ENCODE measurements at regions not wholly inside any gene's neighbourhood (a gene's known extent, or its start where the extent isn't known, plus 50 kb on each side); places are given as distances from the start of the nearest gene placed in this dataset.
A peak's percentile ranks its signal among the peaks of the same experiment; 100 is the strongest.

DNA sequence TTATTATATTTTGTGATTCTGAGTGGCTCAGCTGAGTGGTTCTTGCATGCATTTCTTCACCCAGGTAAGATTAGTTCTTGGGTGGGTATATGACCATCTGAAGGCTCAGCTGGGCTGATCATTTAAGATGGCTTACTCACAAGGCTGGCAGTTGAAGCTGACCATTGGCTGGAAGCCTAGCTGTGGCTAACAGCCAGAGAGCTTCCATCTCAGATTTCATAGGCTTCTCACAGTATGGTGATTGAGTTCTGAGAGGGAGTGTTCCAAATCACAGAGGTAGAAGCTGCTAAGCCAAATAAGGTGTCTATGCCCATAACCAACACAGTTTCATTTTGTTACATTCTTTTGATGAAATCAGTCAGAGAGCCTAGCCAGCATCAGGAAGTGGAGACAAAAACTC lies 117.4 kb upstream of the RPRM start:
- peaks cover 21% of the 10 kb centered on the region for H3K9me3 Mint-ChIP-seq
- H3K27ac Mint-ChIP-seq: no peak overlapping the region
- TF ChIP-seq, protein P1, sequence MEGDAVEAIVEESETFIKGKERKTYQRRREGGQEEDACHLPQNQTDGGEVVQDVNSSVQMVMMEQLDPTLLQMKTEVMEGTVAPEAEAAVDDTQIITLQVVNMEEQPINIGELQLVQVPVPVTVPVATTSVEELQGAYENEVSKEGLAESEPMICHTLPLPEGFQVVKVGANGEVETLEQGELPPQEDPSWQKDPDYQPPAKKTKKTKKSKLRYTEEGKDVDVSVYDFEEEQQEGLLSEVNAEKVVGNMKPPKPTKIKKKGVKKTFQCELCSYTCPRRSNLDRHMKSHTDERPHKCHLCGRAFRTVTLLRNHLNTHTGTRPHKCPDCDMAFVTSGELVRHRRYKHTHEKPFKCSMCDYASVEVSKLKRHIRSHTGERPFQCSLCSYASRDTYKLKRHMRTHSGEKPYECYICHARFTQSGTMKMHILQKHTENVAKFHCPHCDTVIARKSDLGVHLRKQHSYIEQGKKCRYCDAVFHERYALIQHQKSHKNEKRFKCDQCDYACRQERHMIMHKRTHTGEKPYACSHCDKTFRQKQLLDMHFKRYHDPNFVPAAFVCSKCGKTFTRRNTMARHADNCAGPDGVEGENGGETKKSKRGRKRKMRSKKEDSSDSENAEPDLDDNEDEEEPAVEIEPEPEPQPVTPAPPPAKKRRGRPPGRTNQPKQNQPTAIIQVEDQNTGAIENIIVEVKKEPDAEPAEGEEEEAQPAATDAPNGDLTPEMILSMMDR (IDR thresholded peaks at IDR 0.05): no peak
- DNase-seq: no peak
- H3K36me3 Mint-ChIP-seq (ENCODE audit: low read depth): no peaks in the 10 kb centered on the region
- H3K4me3 Mint-ChIP-seq: no peak overlapping the region
- no peaks in the 10 kb centered on the region for H3K27me3 Mint-ChIP-seq (ENCODE audit: low read depth, poor library complexity)
- H3K4me1 Mint-ChIP-seq: peaks cover 8% of the 10 kb centered on the region

DNA sequence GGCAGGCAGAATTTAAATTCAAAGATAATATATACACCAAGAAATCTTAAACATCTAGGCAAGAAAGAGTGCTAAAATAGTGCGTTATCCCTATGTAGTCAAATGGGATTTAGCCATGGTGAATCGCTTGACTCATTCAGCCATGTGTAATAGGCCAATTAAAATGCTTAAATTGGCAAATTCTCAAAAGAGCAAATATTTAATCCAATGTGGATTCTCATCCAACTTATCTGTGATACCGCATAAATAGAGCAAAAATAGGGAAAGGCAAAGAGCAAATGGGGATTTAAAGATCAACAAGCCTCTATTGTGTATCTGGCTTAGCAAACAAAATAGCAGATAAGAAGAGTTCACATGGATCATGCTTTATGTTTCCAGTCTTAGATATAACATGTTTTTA lies 123.2 kb upstream of the RPRM start:
- Mint-ChIP-seq H3K27ac (no peak overlapping the region), H3K36me3 (ENCODE audit: low read depth) (no peaks in the 10 kb centered on the region), H3K4me3 (no peak overlapping the region), H3K4me1 (no peaks in the 10 kb centered on the region), H3K9me3 (no peaks in the 10 kb centered on the region), H3K27me3 (ENCODE audit: low read depth, poor library complexity) (no peaks in the 10 kb centered on the region)
- TF ChIP-seq, protein P1 (IDR thresholded peaks at IDR 0.05): no peak
- DNase-seq: no peak

DNA sequence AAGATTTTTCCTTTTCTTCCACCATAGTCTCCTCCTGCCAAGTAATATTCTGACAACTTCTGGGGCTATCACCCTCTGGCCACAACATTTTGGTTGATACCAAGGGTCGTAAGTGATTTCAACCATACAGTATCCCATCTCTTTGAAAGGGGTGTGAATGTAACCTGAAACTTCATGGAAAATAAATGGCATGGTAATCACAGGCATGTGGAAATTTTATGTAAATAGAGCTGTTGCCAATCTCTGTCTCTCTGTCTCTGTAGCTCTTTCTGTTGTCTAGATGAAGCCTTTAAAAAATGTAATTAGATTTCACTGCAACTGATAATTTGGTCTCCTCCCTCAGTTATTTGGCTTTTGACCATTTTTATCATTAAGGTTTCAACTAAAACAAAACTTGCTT lies 125.6 kb upstream of the RPRM start:
- TF ChIP-seq, protein P1 (IDR thresholded peaks at IDR 0.05): no peak
- no peaks in the 10 kb centered on the region for H3K36me3 Mint-ChIP-seq (ENCODE audit: low read depth)
- no peak overlapping the region for H3K4me3 Mint-ChIP-seq
- H3K4me1 Mint-ChIP-seq: no peaks in the 10 kb centered on the region
- H3K9me3 Mint-ChIP-seq: no peaks in the 10 kb centered on the region
- no peak overlapping the region for H3K27ac Mint-ChIP-seq
- no peaks in the 10 kb centered on the region for H3K27me3 Mint-ChIP-seq (ENCODE audit: low read depth, poor library complexity)
- no peak for DNase-seq

DNA sequence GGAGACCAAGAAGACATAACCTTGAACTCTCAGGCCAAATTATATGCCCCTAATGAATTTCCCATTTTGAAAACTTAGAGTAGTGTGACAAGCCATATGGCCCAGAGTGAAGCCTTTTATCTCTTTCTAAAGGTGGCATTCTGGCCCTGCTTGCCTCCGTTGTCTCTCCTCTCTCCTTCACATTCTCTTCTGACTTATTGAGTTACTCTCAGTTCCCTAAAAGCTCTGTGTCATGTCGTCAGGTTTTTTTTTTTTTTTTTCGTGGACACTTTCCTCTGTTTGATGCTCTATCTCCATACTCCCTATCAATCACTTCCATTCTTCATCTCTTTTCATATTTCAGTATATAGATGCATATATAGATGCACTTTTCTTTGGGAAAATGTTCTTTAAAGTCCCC lies 128.1 kb upstream of the RPRM start:
- Mint-ChIP-seq H3K27ac (no peak overlapping the region), H3K9me3 (no peaks in the 10 kb centered on the region), H3K4me3 (no peak overlapping the region), H3K27me3 (ENCODE audit: low read depth, poor library complexity) (no peaks in the 10 kb centered on the region), H3K4me1 (no peaks in the 10 kb centered on the region), H3K36me3 (ENCODE audit: low read depth) (no peaks in the 10 kb centered on the region)
- TF ChIP-seq, protein P1 (IDR thresholded peaks at IDR 0.05): no peak
- DNase-seq: no peak

DNA sequence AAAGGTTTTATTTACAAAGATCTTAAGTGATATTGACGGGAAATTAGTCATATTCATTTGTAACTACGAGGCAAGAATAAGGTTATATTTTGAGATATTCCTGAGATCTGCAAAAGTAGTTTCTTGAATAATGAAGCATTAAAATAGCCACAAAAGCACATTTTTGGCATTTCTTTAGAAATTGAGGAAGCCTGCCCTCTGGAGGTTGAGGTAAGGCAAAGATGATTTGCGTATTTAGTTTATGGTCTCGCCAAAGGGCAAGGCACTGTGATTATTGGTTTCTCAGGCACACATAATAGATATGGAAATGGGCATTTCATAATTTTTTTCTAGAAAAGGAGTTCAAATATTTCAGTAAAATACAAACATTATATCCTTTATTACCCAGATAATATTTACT lies 143.7 kb upstream of the RPRM start:
- H3K27me3 Mint-ChIP-seq (ENCODE audit: low read depth, poor library complexity): peaks cover 7% of the 10 kb centered on the region
- H3K27ac Mint-ChIP-seq: no peak overlapping the region
- DNase-seq: peak; percentile 1
- H3K4me3 Mint-ChIP-seq: no peak overlapping the region
- H3K36me3 Mint-ChIP-seq (ENCODE audit: low read depth): no peaks in the 10 kb centered on the region
- TF ChIP-seq, protein P1 (IDR thresholded peaks at IDR 0.05): peak; percentile 5
- H3K4me1 Mint-ChIP-seq: no peaks in the 10 kb centered on the region
- H3K9me3 Mint-ChIP-seq: peaks cover 25% of the 10 kb centered on the region

DNA sequence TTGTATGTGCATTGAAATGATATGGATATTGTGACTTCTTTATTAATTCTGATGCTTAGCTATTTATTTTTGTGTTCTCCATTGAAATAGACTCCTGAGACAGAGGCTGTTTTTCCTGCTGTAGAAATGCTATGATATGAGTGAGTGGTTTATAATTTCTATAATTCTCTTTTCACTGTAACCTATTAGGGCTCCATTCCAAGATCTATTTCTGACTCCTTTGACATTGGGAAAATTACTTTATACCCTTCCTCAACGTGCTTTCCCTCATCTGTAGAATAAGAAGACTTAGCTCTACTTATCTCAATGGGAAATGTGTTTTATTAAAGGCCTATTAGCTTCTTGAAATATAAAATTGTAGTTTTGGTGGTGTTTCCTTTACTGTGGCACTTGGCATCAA lies 144.5 kb upstream of the RPRM start:
- Mint-ChIP-seq H3K27me3 (ENCODE audit: low read depth, poor library complexity) (peaks cover 7% of the 10 kb centered on the region), H3K27ac (no peak overlapping the region), H3K4me3 (no peak overlapping the region), H3K36me3 (ENCODE audit: low read depth) (no peaks in the 10 kb centered on the region), H3K9me3 (peaks cover 25% of the 10 kb centered on the region), H3K4me1 (no peaks in the 10 kb centered on the region)
- TF ChIP-seq, protein P1 (IDR thresholded peaks at IDR 0.05): no peak
- no peak for DNase-seq

Data from nephron progenitor cell (in vitro differentiated cells).